NCI-H774 (cell line): ENCODE measurements at regions not wholly inside any gene's neighbourhood (a gene's known extent, or its start where the extent isn't known, plus 50 kb on each side); places are given as distances from the start of the nearest gene placed in this dataset.

Source experiments
- DNase-seq: peaks from one replicate; lab custom pipeline; 2025; lab: John Stamatoyannopoulos, UW

DNA sequence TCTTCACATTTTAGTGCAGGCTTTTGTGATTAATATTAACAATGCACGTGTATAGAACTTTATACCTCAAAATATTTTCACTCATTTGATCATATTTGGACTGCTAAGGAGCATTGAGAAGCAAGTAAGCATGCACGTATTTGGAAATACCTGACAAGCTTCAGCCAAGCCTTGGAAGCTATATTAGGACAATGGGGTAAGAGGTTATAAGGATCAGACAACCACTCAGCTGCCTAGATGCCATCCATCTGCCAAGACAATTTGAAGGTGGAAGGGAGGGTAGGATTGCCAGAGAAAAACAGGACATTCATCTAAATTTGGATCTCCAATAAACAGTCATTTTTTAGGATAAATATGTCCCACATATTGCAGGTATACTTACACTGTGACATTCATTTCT is 394.9 kb upstream of the CFAP20DC start:
- no peak for DNase-seq

GRCh38 chr3:59444294-59444671 is 394.5 kb upstream of the CFAP20DC start:
- no peak for DNase-seq

- no peak for DNase-seq
Observed at GRCh38 chr3:59443618-59444293, 393.9 kb upstream of the CFAP20DC start.

DNA sequence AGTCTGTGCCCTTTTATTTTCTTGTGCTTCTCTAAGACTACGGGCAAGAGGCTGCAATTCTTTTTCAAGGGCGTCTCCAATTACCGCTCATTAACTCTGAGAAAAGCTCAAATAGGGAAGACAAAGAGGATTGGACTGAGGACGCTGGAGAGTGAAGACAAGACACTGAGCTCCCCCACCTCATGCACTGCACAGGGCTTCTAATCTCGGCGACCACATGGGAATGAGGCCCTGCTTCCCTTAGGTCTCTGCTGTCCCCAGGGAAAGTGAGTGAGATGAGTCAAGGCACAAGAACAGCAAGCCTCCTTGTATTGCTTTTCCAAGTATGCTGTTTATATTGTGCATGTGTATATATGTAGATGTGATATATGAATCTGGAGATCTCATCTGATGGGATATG is 392.2 kb upstream of the CFAP20DC start:
- no peak for DNase-seq

DNA sequence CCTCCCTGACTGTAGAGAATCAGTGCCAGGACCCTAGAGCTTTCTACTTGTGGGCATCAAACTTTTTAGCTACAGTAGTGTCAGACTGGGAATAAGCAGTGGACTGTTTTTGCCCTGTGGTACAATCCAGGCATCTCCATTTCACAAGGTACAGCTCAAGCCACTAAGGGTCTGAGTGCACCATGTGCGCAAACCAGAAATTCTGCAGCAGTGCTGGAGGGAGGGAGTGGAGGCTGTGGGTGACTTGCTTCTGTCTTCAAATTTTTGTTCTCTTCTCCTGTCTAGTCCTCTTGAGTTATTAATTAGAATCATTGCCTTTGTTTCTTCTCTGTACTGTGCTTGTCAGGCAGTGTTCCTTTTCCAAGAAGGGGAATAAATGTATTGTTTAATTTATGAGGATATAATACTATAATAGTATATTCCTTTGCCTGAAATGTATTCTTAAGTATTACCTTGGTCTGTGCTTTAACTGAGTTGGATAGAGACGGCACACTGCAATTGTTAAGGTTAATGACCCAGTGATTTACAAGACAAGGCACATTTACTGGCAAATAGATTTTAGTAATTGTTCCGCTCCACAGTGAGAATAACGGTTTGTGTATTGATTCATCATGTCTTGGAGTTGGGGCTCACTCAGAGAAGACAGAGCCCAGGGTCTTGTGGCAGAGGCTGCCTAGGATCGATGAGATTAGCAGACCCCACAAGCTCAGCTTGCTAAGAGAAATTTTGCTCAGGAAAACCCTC is 390.6 kb upstream of the CFAP20DC start:
- no peak for DNase-seq

GRCh38 chr3:59438492-59438891 is 388.7 kb upstream of the CFAP20DC start:
- no peak for DNase-seq

- peak; percentile 20 for DNase-seq
Observed at GRCh38 chr3:59436164-59436958, 386.5 kb upstream of the CFAP20DC start.

GRCh38 chr3:59433546-59433945 is 383.7 kb upstream of the CFAP20DC start:
- no peak for DNase-seq

- no peak for DNase-seq
Observed at GRCh38 chr3:59432665-59433064, 382.8 kb upstream of the CFAP20DC start.

GRCh38 chr3:59430341-59430740 is 380.5 kb upstream of the CFAP20DC start:
- no peak for DNase-seq

DNA sequence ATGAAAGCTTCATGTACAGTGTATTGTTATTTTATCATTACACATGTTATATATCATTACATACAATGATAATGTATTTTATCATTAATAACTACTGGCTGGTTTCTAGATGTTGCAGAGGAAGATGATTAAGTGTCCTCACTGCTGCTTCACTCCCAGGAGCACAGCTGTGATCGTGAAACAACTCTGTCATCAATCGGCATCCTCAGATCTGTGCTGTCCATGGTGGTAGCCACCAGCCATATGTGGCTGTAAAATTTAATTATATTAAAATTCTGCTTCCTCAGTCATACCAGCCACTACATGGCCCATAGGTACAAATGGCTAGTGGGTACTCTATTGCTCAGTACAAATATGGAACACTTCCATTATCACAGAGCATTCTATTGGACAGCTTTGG is 379.4 kb upstream of the CFAP20DC start:
- DNase-seq = no peak

DNA sequence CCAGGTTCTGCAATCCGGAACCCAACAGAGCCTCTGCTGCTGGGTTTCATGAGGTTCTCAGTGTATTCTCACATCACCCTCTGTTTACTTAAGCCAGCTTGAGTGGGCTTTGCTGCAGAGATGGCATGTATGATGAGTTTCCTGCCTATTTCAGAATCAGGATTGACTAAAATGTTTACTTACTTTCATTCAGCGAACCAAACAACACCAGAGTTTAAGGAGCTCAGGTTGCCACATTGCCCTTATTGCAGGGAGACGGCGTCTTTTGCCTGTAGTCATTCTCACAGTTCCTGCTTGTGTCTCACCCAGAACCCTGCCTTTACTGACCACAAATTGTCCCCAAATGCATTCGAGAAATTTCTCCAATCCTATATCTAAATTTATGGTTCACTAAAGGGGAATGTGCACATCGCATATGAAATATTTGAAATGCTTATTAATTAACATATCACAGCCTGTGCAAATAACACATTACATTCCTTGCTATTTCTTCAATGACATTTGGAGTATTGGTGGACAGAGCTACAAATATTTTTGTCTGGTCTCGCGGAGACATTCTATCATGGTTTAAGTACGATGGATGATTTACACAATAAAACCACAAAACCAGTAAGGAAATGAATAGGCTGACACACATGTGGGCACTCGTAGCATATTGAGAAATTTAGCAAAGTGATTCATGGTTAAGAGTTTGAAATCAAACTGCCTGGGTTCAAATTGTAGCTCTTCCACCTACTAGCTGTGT is 377.2 kb upstream of the CFAP20DC start:
- DNase-seq = no peak

GRCh38 chr3:59425942-59426341 is 376.1 kb upstream of the CFAP20DC start:
- no peak for DNase-seq

- no peak for DNase-seq
Observed at GRCh38 chr3:59425371-59425770, 375.5 kb upstream of the CFAP20DC start.

DNA sequence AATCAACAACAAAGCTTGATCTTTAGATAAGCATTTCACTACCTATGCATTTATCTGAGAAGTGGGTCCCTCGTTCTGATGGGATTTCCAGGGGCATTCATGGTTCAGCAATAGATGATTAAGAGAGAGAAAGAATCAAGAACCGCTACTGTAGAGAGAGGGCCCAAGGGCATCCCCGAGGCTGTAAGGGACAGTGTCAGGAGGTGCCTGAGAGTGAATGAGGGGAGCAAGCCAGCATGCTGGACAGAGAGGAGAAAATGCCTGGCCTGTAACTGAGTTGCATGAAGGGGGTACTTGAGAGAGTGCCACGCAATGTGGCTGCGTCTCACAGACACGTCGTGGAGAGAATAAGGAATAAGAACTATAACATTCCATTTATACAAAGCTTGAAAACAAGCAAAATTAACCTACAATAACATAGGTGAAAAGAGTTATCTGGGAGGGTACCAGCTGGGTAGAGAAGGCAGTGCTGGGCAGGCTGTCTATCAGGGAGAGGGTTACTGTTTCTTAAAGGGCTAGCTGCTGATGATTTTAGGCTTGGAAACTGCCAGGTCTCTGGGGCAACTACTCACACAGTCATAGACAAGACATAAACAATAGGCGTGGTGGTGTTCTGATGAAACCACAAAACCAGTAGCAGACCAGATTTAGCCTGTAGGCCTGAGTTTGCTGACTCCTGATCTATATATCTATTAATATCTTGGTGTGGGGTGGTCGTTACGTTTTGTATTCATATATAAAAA is 374.6 kb upstream of the CFAP20DC start:
- no peak for DNase-seq

DNA sequence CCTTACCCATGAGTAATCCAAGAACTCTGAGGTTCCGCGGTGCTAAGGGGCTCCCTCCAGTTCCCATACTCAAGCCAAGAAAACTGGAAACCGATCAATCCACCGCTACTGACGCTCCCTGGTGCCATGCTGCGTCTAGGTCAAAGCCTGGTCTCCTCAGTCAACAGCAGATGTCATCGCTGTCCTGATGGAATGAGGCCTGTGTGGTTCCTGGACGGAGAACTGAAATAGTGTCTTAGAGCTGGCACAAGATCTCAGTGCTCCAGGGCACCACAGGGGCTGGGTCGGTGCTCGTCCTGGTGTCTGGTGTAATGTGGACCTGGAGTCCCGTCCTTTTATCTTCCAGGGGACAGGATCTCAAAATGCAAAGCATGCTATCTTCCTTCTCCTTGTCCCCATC is 373.9 kb upstream of the CFAP20DC start:
- no peak for DNase-seq

- DNase-seq = no peak
Observed at GRCh38 chr3:59422312-59422711, 372.5 kb upstream of the CFAP20DC start.

GRCh38 chr3:59418836-59419235 is 369.0 kb upstream of the CFAP20DC start:
- no peak for DNase-seq

- no peak for DNase-seq
Observed at GRCh38 chr3:59412516-59412915, 362.7 kb upstream of the CFAP20DC start.

DNA sequence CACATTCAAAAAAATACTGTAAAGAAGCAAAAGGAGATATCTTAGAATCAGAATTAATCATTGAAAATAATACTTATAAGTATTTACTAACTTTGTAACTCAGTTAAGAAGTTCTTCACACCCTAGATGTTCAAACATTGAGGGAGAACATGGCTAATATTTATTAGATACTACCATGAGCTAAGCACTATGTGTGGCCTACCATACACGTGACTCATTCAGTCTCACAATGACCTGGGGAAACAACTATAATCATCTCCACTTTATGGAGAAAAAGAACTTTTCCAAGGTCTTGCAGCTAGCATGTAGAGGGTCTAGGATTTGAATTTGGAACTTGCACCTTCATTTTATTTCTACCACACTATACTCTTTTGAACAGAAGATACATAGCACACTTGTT is 361.9 kb upstream of the CFAP20DC start:
- no peak for DNase-seq

DNA sequence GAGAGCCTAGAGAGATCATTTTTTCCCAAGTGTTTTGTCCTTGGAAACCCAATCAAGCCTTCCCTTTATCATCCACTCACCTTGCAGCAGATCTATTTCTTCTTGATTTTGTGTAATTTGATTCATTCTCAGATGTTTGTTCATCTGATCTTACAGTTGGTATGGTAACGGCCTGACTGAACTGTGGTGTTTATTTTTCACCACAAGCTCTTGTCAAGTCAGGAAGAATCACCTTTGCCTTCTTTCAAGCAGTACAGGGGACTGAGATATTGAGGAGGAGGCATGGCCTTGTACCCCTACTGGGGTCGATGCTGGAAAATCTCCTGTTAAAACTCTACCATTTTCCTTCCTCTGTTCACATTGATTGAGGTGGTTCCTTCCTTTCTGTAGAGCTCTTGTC is 361.4 kb upstream of the CFAP20DC start:
- no peak for DNase-seq
